ENCODE measurements at regions not wholly inside any gene's neighbourhood (a gene's known extent, or its start where the extent isn't known, plus 50 kb on each side); places are given as distances from the start of the nearest gene placed in this dataset.

- H3K9me2 ChIP-seq (ENCODE audit: insufficient read depth, low read length), result no peaks in the 10 kb centered on the region
- no peak overlapping the region for H2AFZ ChIP-seq (ENCODE audit: low read depth, low read length)
- H4K20me1 ChIP-seq (ENCODE audit: insufficient read depth), result no peaks in the 10 kb centered on the region
- no peaks in the 10 kb centered on the region for H3K79me2 ChIP-seq (replicated peaks; ENCODE audit: insufficient read depth, low read length)
- no peaks in the 10 kb centered on the region for H3K9me3 ChIP-seq (ENCODE audit: low read length)
- no peak overlapping the region for H3K9ac ChIP-seq (ENCODE audit: low read length)
- H3K36me3 ChIP-seq (ENCODE audit: insufficient read depth, low read length), result no peaks in the 10 kb centered on the region
- no peak overlapping the region for H3K4me2 ChIP-seq (ENCODE audit: low read length)
- H3K27me3 ChIP-seq (ENCODE audit: insufficient read depth, low read depth, low read length), result no peaks in the 10 kb centered on the region
- no peaks in the 10 kb centered on the region for H3F3A ChIP-seq (ENCODE audit: insufficient read depth, low read length, poor library complexity, severe bottlenecking)
- no peak for TF ChIP-seq MXI1 (conservative IDR thresholded peaks at IDR 0.05; ENCODE audit: poor library complexity, severe bottlenecking)
- no peak for TF ChIP-seq CTCF (IDR thresholded peaks at IDR 0.05; ENCODE audit: poor library complexity, severe bottlenecking)
- TF ChIP-seq TAF1 (IDR thresholded peaks at IDR 0.05; ENCODE audit: low read depth), result no peak
- TF ChIP-seq SMC3 (conservative IDR thresholded peaks at IDR 0.05; ENCODE audit: poor library complexity), result no peak
- no peak for TF ChIP-seq RAD21 (conservative IDR thresholded peaks at IDR 0.05)
- no peak for TF ChIP-seq POLR2AphosphoS5 (IDR thresholded peaks at IDR 0.05)
- no peak for TF ChIP-seq EP300 (conservative IDR thresholded peaks at IDR 0.05; ENCODE audit: poor library complexity, severe bottlenecking)
- no peak for TF ChIP-seq REST (IDR thresholded peaks at IDR 0.05; ENCODE audit: borderline replicate concordance)
- no peak overlapping the region for H3K27ac ChIP-seq (ENCODE audit: low read length)
- H3K4me3 ChIP-seq (ENCODE audit: low read length), result no peak overlapping the region
Observed at GRCh38 chr16:85279402-85279801, 167.1 kb upstream of the CIBAR2 start.

- no peak overlapping the region for H3K9ac ChIP-seq (ENCODE audit: low read length)
- no peak overlapping the region for H3K4me2 ChIP-seq (ENCODE audit: low read length)
- no peak for TF ChIP-seq REST (IDR thresholded peaks at IDR 0.05; ENCODE audit: borderline replicate concordance)
- no peak for TF ChIP-seq EP300 (conservative IDR thresholded peaks at IDR 0.05; ENCODE audit: poor library complexity, severe bottlenecking)
- TF ChIP-seq TAF1 (IDR thresholded peaks at IDR 0.05; ENCODE audit: low read depth), result no peak
- TF ChIP-seq RAD21 (conservative IDR thresholded peaks at IDR 0.05), result no peak
- TF ChIP-seq POLR2AphosphoS5 (IDR thresholded peaks at IDR 0.05), result no peak
- TF ChIP-seq SMC3 (conservative IDR thresholded peaks at IDR 0.05; ENCODE audit: poor library complexity), result no peak
- no peak for TF ChIP-seq MXI1 (conservative IDR thresholded peaks at IDR 0.05; ENCODE audit: poor library complexity, severe bottlenecking)
- no peak for TF ChIP-seq CTCF (IDR thresholded peaks at IDR 0.05; ENCODE audit: poor library complexity, severe bottlenecking)
- TF ChIP-seq EZH2 (IDR thresholded peaks at IDR 0.05; ENCODE audit: borderline replicate concordance, insufficient read depth, low read length, poor library complexity, severe bottlenecking), result no peak
- H2AFZ ChIP-seq (ENCODE audit: low read depth, low read length), result no peak overlapping the region
- no peaks in the 10 kb centered on the region for H3K27me3 ChIP-seq (ENCODE audit: insufficient read depth, low read depth, low read length)
- H3K36me3 ChIP-seq (ENCODE audit: insufficient read depth, low read length), result no peaks in the 10 kb centered on the region
- no peaks in the 10 kb centered on the region for H3K9me3 ChIP-seq (ENCODE audit: low read length)
- no peaks in the 10 kb centered on the region for H3K79me2 ChIP-seq (replicated peaks; ENCODE audit: insufficient read depth, low read length)
- no peak overlapping the region for H3K27ac ChIP-seq (ENCODE audit: low read length)
- no peak overlapping the region for H3K4me3 ChIP-seq (ENCODE audit: low read length)
- no peaks in the 10 kb centered on the region for H3F3A ChIP-seq (ENCODE audit: insufficient read depth, low read length, poor library complexity, severe bottlenecking)
- no peaks in the 10 kb centered on the region for H4K20me1 ChIP-seq (ENCODE audit: insufficient read depth)
- no peaks in the 10 kb centered on the region for H3K9me2 ChIP-seq (ENCODE audit: insufficient read depth, low read length)
Observed at GRCh38 chr16:85279825-85280545, 167.7 kb upstream of the CIBAR2 start.
